WTC11 (cell line): ENCODE measurements at regions not wholly inside any gene's neighbourhood (a gene's known extent, or its start where the extent isn't known, plus 50 kb on each side); places are given as distances from the start of the nearest gene placed in this dataset.

Source experiments
- ATAC-seq: fragments of 200-7000 bp; cut with Tn5 transposase; 2 replicates; pipeline ENCODE4 v1.10.0; 2021; ENCODE audit warnings: mild to moderate bottlenecking, moderate library complexity
- CTCF ChIA-PET: fragments of 300-600 bp; sonication (Branson Sonifier 250); formaldehyde crosslinking; loops from one replicate; lab custom pipeline; 2021; ENCODE audit warnings: antibody characterized with exemption; lab: Charles Lee
- POLR2A ChIA-PET: fragments of 350-600 bp; sonication (Branson Sonifier 250); formaldehyde crosslinking; loops from one replicate; lab custom pipeline; 2021; ENCODE audit warnings: antibody characterized with exemption; lab: Charles Lee
- DNase-seq: peaks from one replicate; pipeline ENCODE4 v3.0.0; 2021; ENCODE audit warnings: low spot score
- H3K27ac Mint-ChIP-seq: 2 replicates; pipeline ENCODE4 v1.8.0; 2021; ENCODE audit warnings: mixed read lengths
- H3K27me3 Mint-ChIP-seq: 2 replicates; pipeline ENCODE4 v1.8.0; 2021; ENCODE audit warnings: low read depth, mild to moderate bottlenecking, moderate library complexity, mixed read lengths
- H3K36me3 Mint-ChIP-seq: 2 replicates; pipeline ENCODE4 v1.8.0; 2021; ENCODE audit warnings: mixed read lengths
- H3K4me1 Mint-ChIP-seq: 2 replicates; pipeline ENCODE4 v1.8.0; 2022; ENCODE audit warnings: mixed read lengths
- H3K4me3 Mint-ChIP-seq: 2 replicates; pipeline ENCODE4 v1.8.0; 2021; ENCODE audit warnings: mild to moderate bottlenecking, moderate library complexity, mixed read lengths
- H3K9me3 Mint-ChIP-seq: 2 replicates; pipeline ENCODE4 v1.8.0; 2021; ENCODE audit warnings: mixed read lengths
- ELF4 ChIP-seq: sonication (generic); formaldehyde crosslinking; IDR thresholded peaks from 2 replicates; pipeline ENCODE4 v1.8.1; 2022; ENCODE audit warnings: low read depth, mild to moderate bottlenecking, moderate library complexity, missing genetic modification reagents
- EMX1 ChIP-seq: fragments of 250-450 bp; sonication (Bioruptor Pico); IDR thresholded peaks from 2 replicates; pipeline ENCODE4 v1.8.0; 2021; ENCODE audit warnings: mild to moderate bottlenecking
- ERG ChIP-seq: fragments of 250-450 bp; sonication (Bioruptor Pico); IDR thresholded peaks from 2 replicates; pipeline ENCODE4 v1.8.0; 2021; ENCODE audit warnings: mild to moderate bottlenecking
- FOXK1 ChIP-seq: sonication (generic); formaldehyde crosslinking; IDR thresholded peaks from 2 replicates; pipeline ENCODE4 v1.8.0; 2022; ENCODE audit warnings: mild to moderate bottlenecking, moderate library complexity, missing genetic modification reagents
- HMGA2 ChIP-seq: fragments of 250-450 bp; sonication (Bioruptor Pico); IDR thresholded peaks from 2 replicates; pipeline ENCODE4 v1.4.0; 2021; ENCODE audit warnings: mild to moderate bottlenecking, moderate library complexity
- JUN ChIP-seq: sonication (generic); formaldehyde crosslinking; IDR thresholded peaks from 2 replicates; pipeline ENCODE4 v1.8.0; 2023; ENCODE audit warnings: mild to moderate bottlenecking, missing genetic modification reagents
- MXD4 ChIP-seq: fragments of 250-450 bp; sonication (Bioruptor Pico); IDR thresholded peaks from 2 replicates; pipeline ENCODE4 v1.8.0; 2021; ENCODE audit warnings: mild to moderate bottlenecking, moderate library complexity, borderline replicate concordance
- MYBL2 ChIP-seq: sonication (generic); formaldehyde crosslinking; IDR thresholded peaks from 2 replicates; pipeline ENCODE4 v1.8.1; 2023; ENCODE audit warnings: mild to moderate bottlenecking, moderate library complexity, missing genetic modification reagents
- NFE2L1 ChIP-seq: sonication (generic); formaldehyde crosslinking; IDR thresholded peaks from 2 replicates; pipeline ENCODE4 v1.8.1; 2023; ENCODE audit warnings: missing genetic modification reagents
- NR2C2 ChIP-seq: sonication (generic); formaldehyde crosslinking; IDR thresholded peaks from 2 replicates; pipeline ENCODE4 v1.8.0; 2022; ENCODE audit warnings: mild to moderate bottlenecking, missing genetic modification reagents
- RELA ChIP-seq: sonication (generic); formaldehyde crosslinking; IDR thresholded peaks from 2 replicates; pipeline ENCODE4 v1.8.1; 2022; ENCODE audit warnings: missing genetic modification reagents, mild to moderate bottlenecking, borderline replicate concordance
- SOX15 ChIP-seq: fragments of 250-450 bp; sonication (Bioruptor Pico); IDR thresholded peaks from 2 replicates; pipeline ENCODE4 v1.9.0; 2021; ENCODE audit warnings: mild to moderate bottlenecking
- USF1 ChIP-seq: sonication (generic); formaldehyde crosslinking; IDR thresholded peaks from 2 replicates; pipeline ENCODE4 v1.8.0; 2022; ENCODE audit warnings: mild to moderate bottlenecking, missing genetic modification reagents
- ZNF263 ChIP-seq: sonication (generic); formaldehyde crosslinking; IDR thresholded peaks from 2 replicates; pipeline ENCODE4 v1.8.1; 2022; ENCODE audit warnings: low read depth, mild to moderate bottlenecking, moderate library complexity, missing genetic modification reagents
- ZNF423 ChIP-seq: fragments of 250-450 bp; sonication (Bioruptor Pico); IDR thresholded peaks from 2 replicates; pipeline ENCODE4 v2.1.2; 2022; ENCODE audit warnings: mild to moderate bottlenecking, moderate library complexity
- ZNF671 ChIP-seq: fragments of 250-450 bp; sonication (Bioruptor Pico); IDR thresholded peaks from 2 replicates; pipeline ENCODE4 v1.8.0; 2021; ENCODE audit warnings: mild to moderate bottlenecking
- TF ChIP-seq, protein P1 (sequence below): sonication (generic); formaldehyde crosslinking; IDR thresholded peaks from 2 replicates; pipeline ENCODE4 v1.8.0; 2023; ENCODE audit warnings: mild to moderate bottlenecking, missing genetic modification reagents
- TF ChIP-seq, protein P2 (sequence below): fragments of 250-450 bp; sonication (Bioruptor Pico); IDR thresholded peaks from 2 replicates; pipeline ENCODE4 v2.1.2; 2022; ENCODE audit warnings: mild to moderate bottlenecking, moderate library complexity
- TF ChIP-seq, protein P3 (sequence below): sonication (generic); formaldehyde crosslinking; IDR thresholded peaks from 2 replicates; pipeline ENCODE4 v1.8.1; 2023; ENCODE audit warnings: mild to moderate bottlenecking, missing genetic modification reagents

DNA sequence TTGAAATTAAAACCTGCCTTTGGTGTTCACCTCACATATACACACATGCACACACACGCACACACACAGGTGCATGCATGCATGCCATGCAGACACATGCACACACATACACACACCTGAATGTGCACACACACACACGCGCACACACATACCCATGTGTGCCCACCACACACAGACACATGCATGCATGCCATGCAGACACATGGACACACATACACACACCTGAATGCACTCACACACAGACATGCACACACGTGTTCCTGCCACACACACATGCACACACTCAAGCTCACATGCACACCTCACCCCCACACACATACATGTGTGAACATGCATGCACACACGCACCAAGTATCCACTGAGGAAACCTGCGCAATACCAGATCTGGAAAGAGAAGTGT lies 136.4 kb downstream of the KLF6 start (continued):
- TF ChIP-seq ERG (no peak), ZNF423 (CRISPR knock-in tag) (no peak), JUN (CRISPR knock-in tag) (no peak), FOXK1 (CRISPR knock-in tag) (no peak)

GRCh38 chr10:3648170-3648569 lies 136.8 kb downstream of the KLF6 start:
- H3K36me3 Mint-ChIP-seq = no peaks in the 10 kb centered on the region
- H3K4me3 Mint-ChIP-seq = no peak overlapping the region
- no peaks in the 10 kb centered on the region for H3K9me3 Mint-ChIP-seq
- POLR2A ChIA-PET = no interaction called here
- peaks cover 6% of the 10 kb centered on the region; the same call in 1 of the 2 replicates for H3K4me1 Mint-ChIP-seq
- no peak for ATAC-seq
- H3K27ac Mint-ChIP-seq = no peak overlapping the region
- CTCF ChIA-PET = no interaction called here
- no peaks in the 10 kb centered on the region for H3K27me3 Mint-ChIP-seq
- TF ChIP-seq ZNF263 (no peak), ZNF671 (CRISPR knock-in tag) (no peak), MXD4 (CRISPR knock-in tag) (no peak), ERG (no peak), FOXK1 (CRISPR knock-in tag) (no peak), ELF4 (CRISPR knock-in tag) (no peak), HMGA2 (no peak), USF1 (no peak), RELA (CRISPR knock-in tag) (no peak), NR2C2 (CRISPR knock-in tag) (no peak)
- TF ChIP-seq, protein P1, sequence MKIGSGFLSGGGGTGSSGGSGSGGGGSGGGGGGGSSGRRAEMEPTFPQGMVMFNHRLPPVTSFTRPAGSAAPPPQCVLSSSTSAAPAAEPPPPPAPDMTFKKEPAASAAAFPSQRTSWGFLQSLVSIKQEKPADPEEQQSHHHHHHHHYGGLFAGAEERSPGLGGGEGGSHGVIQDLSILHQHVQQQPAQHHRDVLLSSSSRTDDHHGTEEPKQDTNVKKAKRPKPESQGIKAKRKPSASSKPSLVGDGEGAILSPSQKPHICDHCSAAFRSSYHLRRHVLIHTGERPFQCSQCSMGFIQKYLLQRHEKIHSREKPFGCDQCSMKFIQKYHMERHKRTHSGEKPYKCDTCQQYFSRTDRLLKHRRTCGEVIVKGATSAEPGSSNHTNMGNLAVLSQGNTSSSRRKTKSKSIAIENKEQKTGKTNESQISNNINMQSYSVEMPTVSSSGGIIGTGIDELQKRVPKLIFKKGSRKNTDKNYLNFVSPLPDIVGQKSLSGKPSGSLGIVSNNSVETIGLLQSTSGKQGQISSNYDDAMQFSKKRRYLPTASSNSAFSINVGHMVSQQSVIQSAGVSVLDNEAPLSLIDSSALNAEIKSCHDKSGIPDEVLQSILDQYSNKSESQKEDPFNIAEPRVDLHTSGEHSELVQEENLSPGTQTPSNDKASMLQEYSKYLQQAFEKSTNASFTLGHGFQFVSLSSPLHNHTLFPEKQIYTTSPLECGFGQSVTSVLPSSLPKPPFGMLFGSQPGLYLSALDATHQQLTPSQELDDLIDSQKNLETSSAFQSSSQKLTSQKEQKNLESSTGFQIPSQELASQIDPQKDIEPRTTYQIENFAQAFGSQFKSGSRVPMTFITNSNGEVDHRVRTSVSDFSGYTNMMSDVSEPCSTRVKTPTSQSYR (CRISPR knock-in tag) = no peak
- TF ChIP-seq, all 79 proteins: peak for 0
- DNase-seq = no peak

- Mint-ChIP-seq H3K4me1 (peaks cover 6% of the 10 kb centered on the region; the same call in 1 of the 2 replicates), H3K27ac (no peak overlapping the region), H3K36me3 (no peaks in the 10 kb centered on the region), H3K27me3 (no peaks in the 10 kb centered on the region)
- TF ChIP-seq, protein P2, sequence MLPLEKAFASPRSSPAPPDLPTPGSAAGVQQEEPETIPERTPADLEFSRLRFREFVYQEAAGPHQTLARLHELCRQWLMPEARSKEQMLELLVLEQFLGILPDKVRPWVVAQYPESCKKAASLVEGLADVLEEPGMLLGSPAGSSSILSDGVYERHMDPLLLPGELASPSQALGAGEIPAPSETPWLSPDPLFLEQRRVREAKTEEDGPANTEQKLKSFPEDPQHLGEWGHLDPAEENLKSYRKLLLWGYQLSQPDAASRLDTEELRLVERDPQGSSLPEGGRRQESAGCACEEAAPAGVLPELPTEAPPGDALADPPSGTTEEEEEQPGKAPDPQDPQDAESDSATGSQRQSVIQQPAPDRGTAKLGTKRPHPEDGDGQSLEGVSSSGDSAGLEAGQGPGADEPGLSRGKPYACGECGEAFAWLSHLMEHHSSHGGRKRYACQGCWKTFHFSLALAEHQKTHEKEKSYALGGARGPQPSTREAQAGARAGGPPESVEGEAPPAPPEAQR = no peak
- no peak for TF ChIP-seq MYBL2 (CRISPR knock-in tag)
- no peak for TF ChIP-seq NFE2L1 (CRISPR knock-in tag)
- TF ChIP-seq RELA (CRISPR knock-in tag) = no peak
- TF ChIP-seq, protein P3, sequence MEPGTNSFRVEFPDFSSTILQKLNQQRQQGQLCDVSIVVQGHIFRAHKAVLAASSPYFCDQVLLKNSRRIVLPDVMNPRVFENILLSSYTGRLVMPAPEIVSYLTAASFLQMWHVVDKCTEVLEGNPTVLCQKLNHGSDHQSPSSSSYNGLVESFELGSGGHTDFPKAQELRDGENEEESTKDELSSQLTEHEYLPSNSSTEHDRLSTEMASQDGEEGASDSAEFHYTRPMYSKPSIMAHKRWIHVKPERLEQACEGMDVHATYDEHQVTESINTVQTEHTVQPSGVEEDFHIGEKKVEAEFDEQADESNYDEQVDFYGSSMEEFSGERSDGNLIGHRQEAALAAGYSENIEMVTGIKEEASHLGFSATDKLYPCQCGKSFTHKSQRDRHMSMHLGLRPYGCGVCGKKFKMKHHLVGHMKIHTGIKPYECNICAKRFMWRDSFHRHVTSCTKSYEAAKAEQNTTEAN (CRISPR knock-in tag) = no peak
- TF ChIP-seq EMX1 (CRISPR knock-in tag) = no peak
- TF ChIP-seq SOX15 = no peak
- TF ChIP-seq, all 79 proteins: peak for 0
- ChIA-PET CTCF (no interaction called here), POLR2A (no interaction called here)
- no peak for DNase-seq
- H3K4me3 Mint-ChIP-seq = no peak overlapping the region
- H3K9me3 Mint-ChIP-seq = peaks cover 4% of the 10 kb centered on the region
- no peak for ATAC-seq
Measured at GRCh38 chr10:3647074-3647473, 137.9 kb downstream of the KLF6 start.
